Neural cell (in vitro differentiated cells): ENCODE measurements at regions not wholly inside any gene's neighbourhood (a gene's known extent, or its start where the extent isn't known, plus 50 kb on each side); places are given as distances from the start of the nearest gene placed in this dataset.

Experiments used
- H2AFZ ChIP-seq: fragments of 200-600, 300-800 bp; sonication (generic), shearing (Covaris generic); 2 replicates; pipeline ENCODE4 v1.6.0; 2014; ENCODE audit warnings: low read depth, mild to moderate bottlenecking, antibody characterized with exemption, low read length, moderate library complexity
- H3F3A ChIP-seq: fragments of 200-600 bp; shearing (Covaris generic); 2 replicates; pipeline ENCODE4 v1.6.1; 2016; ENCODE audit warnings: mild to moderate bottlenecking, moderate library complexity, mixed read lengths, antibody characterized with exemption, low read length; ENCODE audit not compliant: insufficient read depth, poor library complexity, severe bottlenecking
- H3K27ac ChIP-seq: fragments of 200-600, 300-800 bp; sonication (generic), shearing (Covaris generic); 2 replicates; pipeline ENCODE4 v1.5.1; 2014; ENCODE audit warnings: mild to moderate bottlenecking, low read length, moderate library complexity
- H3K27me3 ChIP-seq: fragments of 300-800, 200-600 bp; sonication (generic), shearing (Covaris generic); 2 replicates; pipeline ENCODE4 v1.6.0; 2014; ENCODE audit warnings: mild to moderate bottlenecking, low read depth, low read length, moderate library complexity; ENCODE audit not compliant: insufficient read depth
- H3K36me3 ChIP-seq: fragments of 300-800, 200-600 bp; sonication (generic), shearing (Covaris generic); 2 replicates; pipeline ENCODE4 v1.5.1; 2014; ENCODE audit warnings: mild to moderate bottlenecking, antibody characterized with exemption, low read length, moderate library complexity; ENCODE audit not compliant: insufficient read depth
- H3K4me2 ChIP-seq: fragments of 300-800, 200-600 bp; sonication (generic), shearing (Covaris generic); 2 replicates; pipeline ENCODE4 v1.6.0; 2014; ENCODE audit warnings: mild to moderate bottlenecking, low read length
- H3K4me3 ChIP-seq: fragments of 300-800, 200-600 bp; sonication (generic), shearing (Covaris generic); 2 replicates; pipeline ENCODE4 v1.5.1; 2014; ENCODE audit warnings: mild to moderate bottlenecking, low read length, moderate library complexity
- H3K79me2 ChIP-seq: fragments of 200-600 bp; shearing (Covaris generic); replicated peaks from 2 replicates; pipeline ENCODE4 v1.6.0; 2014; ENCODE audit warnings: mild to moderate bottlenecking, low read length, moderate library complexity; ENCODE audit not compliant: insufficient read depth
- H3K9ac ChIP-seq: fragments of 300-800, 200-600 bp; sonication (generic), shearing (Covaris generic); 2 replicates; pipeline ENCODE4 v1.6.1; 2016; ENCODE audit warnings: mild to moderate bottlenecking, low read length, mixed read lengths
- H3K9me2 ChIP-seq: fragments of 200-600 bp; shearing (Covaris generic); 2 replicates; pipeline ENCODE4 v1.6.1; 2016; ENCODE audit warnings: mild to moderate bottlenecking, low read length, mixed read lengths; ENCODE audit not compliant: insufficient read depth
- H3K9me3 ChIP-seq: fragments of 200-600, 300-800 bp; sonication (generic), shearing (Covaris generic); 2 replicates; pipeline ENCODE4 v1.6.1; 2016; ENCODE audit warnings: mild to moderate bottlenecking, mixed run types, low read length, moderate library complexity, mixed read lengths
- H4K20me1 ChIP-seq: fragments of 200-600 bp; shearing (Covaris generic); 2 replicates; pipeline ENCODE4 v1.6.1; 2016; ENCODE audit warnings: mild to moderate bottlenecking, mixed run types; ENCODE audit not compliant: insufficient read depth
- CTCF ChIP-seq: fragments of 450-650 bp; IDR thresholded peaks from 2 replicates; pipeline ENCODE4 v1.5.1; 2014; ENCODE audit warnings: antibody characterized with exemption, mild to moderate bottlenecking, moderate library complexity; ENCODE audit not compliant: poor library complexity, severe bottlenecking
- EP300 ChIP-seq: fragments of 450-650 bp; conservative IDR thresholded peaks from 2 replicates; pipeline ENCODE4 v1.6.1; 2014; ENCODE audit warnings: antibody characterized with exemption, mild to moderate bottlenecking, moderate library complexity; ENCODE audit not compliant: poor library complexity, severe bottlenecking
- EZH2 ChIP-seq: fragments of 200-600, 300-800 bp; shearing (Covaris generic), sonication (generic); IDR thresholded peaks from 2 replicates; pipeline ENCODE4 v1.6.1; 2014; ENCODE audit warnings: antibody characterized with exemption, low read length, borderline replicate concordance, mild to moderate bottlenecking; ENCODE audit not compliant: insufficient read depth, poor library complexity, severe bottlenecking
- MXI1 ChIP-seq: fragments of 450-650 bp; conservative IDR thresholded peaks from 2 replicates; pipeline ENCODE4 v1.6.1; 2014; ENCODE audit warnings: antibody characterized with exemption, mild to moderate bottlenecking; ENCODE audit not compliant: poor library complexity, severe bottlenecking
- POLR2AphosphoS5 ChIP-seq: IDR thresholded peaks from 2 replicates; pipeline ENCODE4 v1.6.1; 2012
- RAD21 ChIP-seq: fragments of 450-650 bp; conservative IDR thresholded peaks from 2 replicates; pipeline ENCODE4 v1.6.1; 2014; ENCODE audit warnings: antibody characterized with exemption, mild to moderate bottlenecking, moderate library complexity
- REST ChIP-seq: IDR thresholded peaks from 2 replicates; pipeline ENCODE4 v1.6.1; 2012; ENCODE audit warnings: borderline replicate concordance
- SMC3 ChIP-seq: fragments of 450-650 bp; conservative IDR thresholded peaks from 2 replicates; pipeline ENCODE4 v1.6.1; 2014; ENCODE audit warnings: antibody characterized with exemption, mild to moderate bottlenecking, moderate library complexity; ENCODE audit not compliant: poor library complexity
- TAF1 ChIP-seq: IDR thresholded peaks from 2 replicates; pipeline ENCODE4 v1.6.1; 2012; ENCODE audit warnings: low read depth

GRCh38 chr2:109700680-109701274 is 86.6 kb downstream of the SOWAHC start:
- H3K36me3 ChIP-seq = no peaks in the 10 kb centered on the region
- no peak overlapping the region for H3K27ac ChIP-seq
- H3K79me2 ChIP-seq = no peaks in the 10 kb centered on the region
- no peaks in the 10 kb centered on the region for H3K9me3 ChIP-seq
- no peak overlapping the region for H3K9ac ChIP-seq
- H3F3A ChIP-seq = no peaks in the 10 kb centered on the region
- H3K27me3 ChIP-seq = no peaks in the 10 kb centered on the region
- no peaks in the 10 kb centered on the region for H4K20me1 ChIP-seq
- no peak overlapping the region for H3K4me2 ChIP-seq
- TF ChIP-seq MXI1 (no peak), RAD21 (no peak), REST (no peak), POLR2AphosphoS5 (no peak), SMC3 (no peak), EZH2 (no peak), CTCF (no peak), TAF1 (no peak), EP300 (no peak)
- H2AFZ ChIP-seq = no peak overlapping the region
- no peaks in the 10 kb centered on the region for H3K9me2 ChIP-seq
- no peak overlapping the region for H3K4me3 ChIP-seq

GRCh38 chr2:109701362-109701761 is 87.2 kb downstream of the SOWAHC start:
- H4K20me1 ChIP-seq = no peaks in the 10 kb centered on the region
- H3K9me3 ChIP-seq = no peaks in the 10 kb centered on the region
- TF ChIP-seq POLR2AphosphoS5 (no peak), MXI1 (no peak), EP300 (no peak), EZH2 (no peak), REST (no peak), SMC3 (no peak), RAD21 (no peak), CTCF (no peak), TAF1 (no peak)
- no peak overlapping the region for H3K4me3 ChIP-seq
- H2AFZ ChIP-seq = no peak overlapping the region
- no peak overlapping the region for H3K27ac ChIP-seq
- H3K9ac ChIP-seq = no peak overlapping the region
- H3K36me3 ChIP-seq = no peaks in the 10 kb centered on the region
- no peak overlapping the region for H3K4me2 ChIP-seq
- no peaks in the 10 kb centered on the region for H3K9me2 ChIP-seq
- no peaks in the 10 kb centered on the region for H3K79me2 ChIP-seq
- no peaks in the 10 kb centered on the region for H3K27me3 ChIP-seq
- no peaks in the 10 kb centered on the region for H3F3A ChIP-seq
